ENCODE measurements at regions not wholly inside any gene's neighbourhood (a gene's known extent, or its start where the extent isn't known, plus 50 kb on each side); places are given as distances from the start of the nearest gene placed in this dataset.

DNA sequence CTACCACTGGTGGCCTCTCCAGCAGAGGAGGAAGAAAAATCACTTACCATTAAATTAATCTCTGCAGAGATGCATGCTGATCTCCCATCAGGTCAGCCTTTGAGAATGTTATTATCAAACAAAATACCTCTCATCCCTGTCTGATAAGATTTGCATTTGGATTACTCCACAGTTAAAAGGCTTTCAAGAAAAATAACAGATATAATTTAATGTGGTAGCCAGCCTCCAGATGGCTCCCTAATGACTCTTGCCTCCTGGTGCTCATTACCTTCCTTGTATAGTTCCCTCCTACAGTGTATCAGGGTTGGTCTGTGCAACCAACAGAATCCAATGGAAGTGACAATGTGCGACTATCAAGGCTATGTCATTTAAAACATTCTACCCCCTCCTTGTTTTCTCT, 63.6 kb upstream of the TNPO1 start:
- TF ChIP-seq, protein P1, sequence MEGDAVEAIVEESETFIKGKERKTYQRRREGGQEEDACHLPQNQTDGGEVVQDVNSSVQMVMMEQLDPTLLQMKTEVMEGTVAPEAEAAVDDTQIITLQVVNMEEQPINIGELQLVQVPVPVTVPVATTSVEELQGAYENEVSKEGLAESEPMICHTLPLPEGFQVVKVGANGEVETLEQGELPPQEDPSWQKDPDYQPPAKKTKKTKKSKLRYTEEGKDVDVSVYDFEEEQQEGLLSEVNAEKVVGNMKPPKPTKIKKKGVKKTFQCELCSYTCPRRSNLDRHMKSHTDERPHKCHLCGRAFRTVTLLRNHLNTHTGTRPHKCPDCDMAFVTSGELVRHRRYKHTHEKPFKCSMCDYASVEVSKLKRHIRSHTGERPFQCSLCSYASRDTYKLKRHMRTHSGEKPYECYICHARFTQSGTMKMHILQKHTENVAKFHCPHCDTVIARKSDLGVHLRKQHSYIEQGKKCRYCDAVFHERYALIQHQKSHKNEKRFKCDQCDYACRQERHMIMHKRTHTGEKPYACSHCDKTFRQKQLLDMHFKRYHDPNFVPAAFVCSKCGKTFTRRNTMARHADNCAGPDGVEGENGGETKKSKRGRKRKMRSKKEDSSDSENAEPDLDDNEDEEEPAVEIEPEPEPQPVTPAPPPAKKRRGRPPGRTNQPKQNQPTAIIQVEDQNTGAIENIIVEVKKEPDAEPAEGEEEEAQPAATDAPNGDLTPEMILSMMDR (IDR thresholded peaks at IDR 0.05; ENCODE audit: low read depth, low read length), result no peak
- TF ChIP-seq POLR2A (IDR thresholded peaks at IDR 0.05; ENCODE audit: extremely low read depth, insufficient read length), result no peak
